GM21825 (cell line): ENCODE measurements at regions not wholly inside any gene's neighbourhood (a gene's known extent, or its start where the extent isn't known, plus 50 kb on each side); places are given as distances from the start of the nearest gene placed in this dataset.
"Not testable (repeated sequence)": the region's sequence is repeated elsewhere in the genome, so short reads cannot be mapped to it uniquely, and the experiment has no call there.

Experiments used
- ATAC-seq: cut with Tn5 transposase; IDR thresholded peaks from one replicate; pipeline ENCODE4 v1.9.1; 2021; ENCODE audit warnings: mild to moderate bottlenecking, moderate library complexity; ENCODE audit not compliant: unreplicated experiment

DNA sequence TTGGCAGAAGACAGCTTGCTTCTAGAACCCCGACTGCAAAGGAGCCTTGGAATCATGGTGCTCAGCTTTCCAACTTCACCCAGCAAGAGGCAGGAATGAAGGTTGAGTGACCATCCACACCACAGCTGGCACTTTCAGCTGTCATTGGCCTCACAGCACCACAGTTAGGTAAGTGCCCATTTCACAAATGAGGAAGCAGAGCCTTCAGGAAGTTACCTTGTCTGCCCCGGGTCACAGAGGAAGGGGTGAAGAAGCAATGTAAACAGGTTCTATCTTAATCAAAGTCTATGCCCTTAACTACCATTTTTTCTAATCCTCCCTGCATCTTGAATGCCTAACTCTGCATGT is 156.0 kb downstream of the GLUL start:
- ATAC-seq = no peak

DNA sequence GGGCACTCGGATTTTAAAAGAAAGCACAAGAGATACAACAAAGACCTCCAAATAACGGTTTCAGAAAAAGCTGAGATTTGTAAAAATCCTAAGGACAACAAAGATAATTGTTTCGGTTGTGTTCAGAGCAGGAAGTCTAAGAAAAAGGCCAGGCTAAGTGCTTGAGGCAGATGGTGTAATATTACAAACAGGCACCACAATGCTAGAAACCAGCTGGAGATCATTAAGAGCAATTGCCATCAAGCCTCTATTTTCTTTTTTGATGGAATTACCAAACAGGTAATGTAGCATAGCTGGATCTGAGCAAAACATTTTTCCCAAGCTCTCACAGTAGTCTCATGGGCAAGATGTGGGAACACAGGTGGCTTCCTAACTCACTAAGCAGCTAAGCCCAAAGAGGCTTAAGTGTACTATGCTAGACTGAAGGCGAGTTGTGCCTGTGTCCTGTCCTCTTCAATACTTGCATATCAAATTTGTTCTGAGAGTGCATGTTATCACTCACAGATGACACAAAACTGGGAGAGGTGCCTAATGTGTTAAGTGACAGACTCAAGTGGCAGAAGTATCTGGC is 161.6 kb downstream of the GLUL start:
- no peak for ATAC-seq

DNA sequence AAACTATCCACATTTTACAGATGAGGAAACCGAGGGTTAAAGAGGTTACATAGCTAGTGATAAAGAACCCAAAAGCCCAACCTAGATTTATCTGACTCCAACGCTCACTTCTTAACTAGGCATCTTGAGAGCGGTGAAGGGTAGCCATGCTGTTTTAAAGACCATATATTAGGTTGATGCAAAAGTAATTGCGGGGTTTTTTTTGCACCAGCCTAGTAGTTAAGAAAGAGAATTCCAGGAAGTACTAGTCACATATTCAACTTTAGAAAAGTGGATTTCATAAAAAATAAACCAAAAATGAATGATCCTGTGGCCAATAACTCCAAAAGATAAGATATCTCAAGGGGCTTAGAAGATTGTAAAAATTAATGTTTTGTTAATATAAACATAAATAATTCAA is 162.1 kb downstream of the GLUL start:
- no peak for ATAC-seq

DNA sequence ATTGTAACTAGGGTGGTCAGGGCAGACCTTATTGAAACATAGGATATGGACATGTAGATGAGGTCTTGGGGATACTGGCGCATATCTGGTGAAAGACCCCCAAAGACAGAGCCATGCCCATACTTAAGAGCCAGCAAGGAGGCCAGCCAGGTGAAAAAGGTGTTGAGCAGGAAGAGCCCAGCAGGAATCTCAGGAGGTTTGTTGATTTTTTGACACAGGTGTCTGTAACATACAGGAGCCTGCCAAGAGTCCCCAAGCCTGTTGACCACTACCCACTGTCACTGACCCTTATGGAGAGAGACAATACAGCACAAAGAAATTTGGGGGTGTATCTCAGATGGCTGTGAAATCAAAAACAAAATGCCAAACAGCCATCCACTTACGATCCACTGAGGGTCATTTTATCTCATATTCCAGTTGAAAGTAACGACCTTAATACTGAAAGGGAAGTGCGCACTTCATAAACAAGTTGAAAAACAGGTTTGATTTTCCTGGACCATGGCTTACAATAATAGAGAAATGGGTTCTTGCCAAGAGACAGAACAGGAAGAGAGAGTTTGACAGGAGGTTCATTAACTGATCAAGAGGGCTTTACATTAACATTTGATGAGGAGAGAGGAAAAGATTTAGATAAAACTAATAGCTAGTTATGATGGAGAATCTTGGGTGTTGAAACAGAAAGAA is 163.6 kb downstream of the GLUL start:
- ATAC-seq = no peak

DNA sequence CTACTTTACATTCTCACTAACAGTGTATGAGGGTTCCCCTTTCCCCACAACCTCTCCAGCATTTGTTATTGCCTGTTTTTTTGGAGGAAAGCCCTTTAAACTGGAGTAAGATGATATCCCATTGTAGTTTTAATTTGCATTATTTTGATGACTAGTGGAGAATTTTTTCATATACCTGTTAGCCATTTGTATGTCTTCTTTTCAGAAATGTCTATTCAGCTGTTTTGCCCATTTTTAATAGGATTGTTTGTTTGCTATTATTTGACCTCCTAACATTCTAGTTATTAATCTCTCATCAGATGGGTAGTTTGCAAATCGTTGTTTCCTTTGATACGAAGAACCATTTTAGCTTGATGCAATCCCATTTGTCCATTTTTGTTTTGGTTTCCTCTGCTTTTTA is 165.0 kb downstream of the GLUL start:
- no peak for ATAC-seq

DNA sequence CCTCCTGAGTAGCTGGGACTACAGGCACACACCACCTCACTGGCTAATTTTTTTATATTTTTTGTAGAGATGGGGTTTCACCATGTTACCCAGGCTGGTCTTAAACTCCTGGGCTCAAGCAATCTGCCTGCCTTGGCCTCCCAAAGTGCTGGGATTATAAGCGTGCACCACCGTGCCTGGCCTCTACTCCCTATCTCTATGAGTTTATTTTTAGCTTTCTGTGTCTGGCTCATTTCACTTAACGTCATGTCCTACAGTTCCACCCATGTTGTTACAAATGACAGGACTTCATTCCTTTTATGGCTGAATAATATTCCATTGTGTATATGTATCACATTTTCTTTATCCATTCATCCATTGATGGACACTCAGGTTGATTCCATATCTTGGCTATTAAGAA is 164.2 kb upstream of the ZNF648 start:
- not testable (repeated sequence) for ATAC-seq

DNA sequence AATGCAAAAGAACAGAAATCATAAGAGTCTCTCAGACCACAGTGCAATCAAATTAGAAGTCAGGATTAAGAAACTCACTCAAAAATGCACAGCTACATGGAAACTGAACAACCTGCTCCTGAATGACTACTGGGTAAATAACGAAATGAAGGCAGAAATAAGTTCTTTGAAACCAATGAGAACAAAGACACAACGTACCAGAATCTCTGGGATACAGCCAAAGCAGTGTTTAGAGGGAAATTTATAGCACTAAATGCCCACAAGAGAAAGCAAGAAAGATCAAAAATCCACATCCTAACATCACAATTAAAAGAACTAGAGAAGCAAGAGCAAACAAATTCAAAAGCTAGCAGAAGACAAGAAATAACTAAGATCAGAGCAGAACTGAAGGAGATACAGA is 160.5 kb upstream of the ZNF648 start:
- ATAC-seq = not testable (repeated sequence)

DNA sequence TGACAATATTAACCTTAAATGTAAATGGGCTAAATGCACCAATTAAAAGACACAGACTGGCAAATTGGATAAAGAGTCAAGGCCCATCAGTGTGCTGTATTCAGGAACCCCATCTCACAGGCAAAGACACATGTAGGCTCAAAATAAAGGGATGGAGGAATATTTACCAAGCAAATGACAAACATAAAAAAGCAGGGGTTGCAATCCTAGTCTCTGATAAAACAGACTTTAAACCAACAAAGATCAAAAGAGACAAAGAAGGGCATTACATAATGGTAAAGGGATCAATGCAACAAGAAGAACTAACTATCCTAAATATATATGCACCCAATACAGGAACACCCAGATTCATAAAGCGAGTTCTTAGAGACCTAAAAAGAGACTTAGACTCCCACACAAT is 159.9 kb upstream of the ZNF648 start:
- not testable (repeated sequence) for ATAC-seq

DNA sequence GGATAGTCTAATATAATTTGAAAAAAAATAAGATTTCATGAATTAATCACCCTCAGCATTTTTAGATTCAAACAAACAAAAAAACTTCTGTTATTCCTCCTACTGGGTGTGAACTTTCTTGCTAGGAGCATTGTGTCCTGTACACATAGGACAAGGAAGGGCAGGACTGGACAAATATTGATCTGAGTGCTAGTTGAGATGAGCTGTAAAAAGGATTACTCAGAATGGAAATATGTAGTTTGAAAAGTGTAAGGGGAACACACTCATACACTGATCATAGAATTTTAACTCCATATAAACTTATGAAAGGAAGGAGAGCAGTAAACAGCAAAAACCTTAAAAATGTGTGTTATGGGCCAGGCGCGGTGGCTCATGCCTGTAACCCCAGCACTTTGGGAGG is 156.5 kb upstream of the ZNF648 start:
- no peak for ATAC-seq

DNA sequence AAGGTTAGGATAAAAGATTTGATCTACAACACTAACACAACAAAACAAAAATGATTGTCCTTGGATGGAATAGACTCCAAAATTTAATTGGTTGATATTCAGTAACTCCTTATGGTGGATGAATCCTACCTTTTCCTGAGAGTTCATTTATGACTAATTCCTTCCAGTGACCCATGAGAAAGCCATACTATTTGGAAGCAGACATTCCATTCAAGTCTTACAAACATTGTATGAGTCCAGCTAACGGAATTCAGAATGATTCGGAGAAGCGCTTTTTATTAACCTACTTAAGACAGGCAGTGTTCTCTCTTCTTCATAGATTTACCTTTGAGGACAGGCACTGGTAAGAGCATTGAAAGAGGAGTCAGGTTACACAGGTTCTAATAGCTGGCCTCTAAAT is 155.6 kb upstream of the ZNF648 start:
- ATAC-seq = no peak

DNA sequence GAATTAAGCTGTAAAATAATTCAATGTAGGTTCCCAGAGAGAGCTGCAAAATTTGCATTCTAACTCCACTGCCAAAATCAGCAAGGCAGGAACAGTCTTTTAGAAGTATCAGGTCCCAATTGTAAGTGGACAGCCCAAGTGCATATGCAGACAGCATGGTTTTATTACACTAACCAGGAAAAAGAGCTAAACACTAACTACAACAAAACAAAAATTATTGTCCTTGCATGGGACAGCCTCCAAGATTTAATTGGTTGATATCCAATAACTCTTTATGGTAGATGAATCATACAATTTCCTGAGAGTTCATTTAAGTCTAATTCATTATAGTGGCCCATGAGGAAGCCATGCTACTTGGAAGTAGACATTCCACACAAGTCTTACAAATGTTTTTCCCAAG is 154.3 kb upstream of the ZNF648 start:
- ATAC-seq = no peak

DNA sequence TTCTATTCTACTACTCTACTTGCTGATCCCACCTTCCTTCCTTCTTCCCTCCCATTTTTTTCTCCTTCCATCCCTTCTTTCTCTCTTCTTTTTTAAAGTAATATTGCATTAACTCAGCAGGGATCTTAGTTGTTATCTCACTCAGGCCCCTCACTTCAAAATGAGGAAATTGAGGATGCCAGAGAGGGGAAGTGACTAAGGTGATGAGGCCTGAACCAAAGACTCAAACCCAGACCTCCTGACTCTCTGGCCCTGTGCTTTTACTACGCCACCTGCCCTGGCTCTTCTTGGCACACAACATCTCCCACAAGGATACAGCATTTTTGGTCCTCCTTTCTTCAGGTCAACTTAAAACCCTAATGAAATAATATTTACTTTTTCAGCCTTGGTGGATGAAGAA is 151.7 kb upstream of the ZNF648 start:
- no peak for ATAC-seq

DNA sequence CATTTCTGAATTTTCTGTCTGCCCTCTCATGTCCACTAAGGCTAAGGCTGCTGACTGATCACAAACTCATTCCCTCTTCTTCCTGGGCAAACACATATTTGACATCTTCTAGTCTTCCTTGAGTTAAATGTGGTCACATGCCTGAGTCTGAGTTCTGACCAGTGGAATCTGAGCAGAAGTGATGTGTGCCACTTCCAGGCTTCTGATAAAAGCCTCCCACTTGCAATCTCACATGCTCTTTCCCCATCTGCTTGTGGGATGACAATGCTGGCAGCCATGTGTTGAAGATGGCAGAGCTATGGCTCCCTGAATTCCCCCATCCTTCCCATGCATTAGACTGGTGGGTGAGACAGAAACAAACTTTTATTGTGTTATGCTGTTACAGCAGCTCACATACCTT is 149.9 kb upstream of the ZNF648 start:
- no peak for ATAC-seq

DNA sequence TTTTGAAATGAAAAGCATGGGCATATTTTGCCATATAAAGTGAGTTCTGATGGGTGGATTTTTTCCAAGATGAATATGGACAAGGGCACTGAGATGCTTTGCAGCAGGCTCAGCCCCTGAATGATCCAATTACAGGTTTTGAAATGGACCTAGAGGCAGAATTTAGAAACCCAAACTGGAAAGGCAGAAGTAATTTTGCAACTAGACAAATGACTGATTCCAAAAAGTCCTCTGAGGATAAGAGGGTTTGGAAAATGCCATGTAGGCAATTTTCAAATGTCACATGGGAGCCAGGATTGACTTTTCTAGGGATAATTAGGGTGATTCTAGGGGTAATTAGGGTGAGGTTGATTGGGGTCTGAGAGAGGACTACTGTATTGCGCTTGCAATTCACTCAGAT is 148.9 kb upstream of the ZNF648 start:
- ATAC-seq = no peak

DNA sequence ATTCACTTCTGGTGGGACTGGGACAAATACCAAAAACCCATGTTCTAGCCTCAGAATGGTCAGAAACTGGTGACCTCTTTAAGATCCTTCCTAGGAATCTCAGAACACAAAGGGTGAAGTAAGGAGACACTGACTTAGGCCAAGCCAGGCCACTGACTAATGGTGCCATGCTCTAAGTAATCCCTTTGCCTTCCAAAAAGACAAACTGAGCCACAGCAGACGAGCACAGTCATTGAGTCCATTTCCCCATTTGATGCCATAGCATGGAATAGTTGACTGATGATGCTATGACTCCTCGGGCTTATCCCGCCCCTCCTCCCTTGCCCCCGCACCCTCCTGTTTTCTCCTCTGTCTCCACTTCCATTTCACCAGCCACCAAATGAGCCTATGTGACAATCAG is 145.8 kb upstream of the ZNF648 start:
- ATAC-seq = no peak

DNA sequence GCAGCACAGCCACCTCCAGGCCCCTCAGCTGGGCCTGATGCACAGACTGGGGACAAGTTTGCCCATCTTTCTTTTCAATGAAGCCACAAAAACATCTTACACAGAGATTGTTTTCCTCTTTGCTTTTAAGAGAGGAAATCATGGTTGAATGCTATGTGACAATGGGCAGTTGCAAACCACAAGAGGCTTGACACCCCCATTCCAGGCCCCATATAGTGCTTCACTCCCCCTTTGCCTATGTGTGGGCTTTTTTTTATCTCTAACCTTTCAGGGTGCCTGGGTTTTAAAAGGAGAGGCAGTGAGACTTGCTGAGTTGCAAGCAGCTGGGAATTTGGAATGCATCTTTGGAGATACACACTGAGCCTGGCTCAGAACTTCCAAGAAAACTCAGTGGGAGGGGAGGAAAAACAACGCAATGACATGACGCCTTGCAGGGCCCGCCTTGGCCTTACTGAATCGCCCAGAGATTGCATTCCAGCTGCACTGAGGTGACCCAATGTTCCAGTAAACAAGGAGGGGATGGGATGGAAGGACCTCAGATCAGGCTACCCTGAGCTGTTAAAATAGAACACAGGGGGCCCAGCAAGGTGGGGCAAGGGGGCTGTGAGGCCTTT is 145.2 kb upstream of the ZNF648 start:
- ATAC-seq = no peak

DNA sequence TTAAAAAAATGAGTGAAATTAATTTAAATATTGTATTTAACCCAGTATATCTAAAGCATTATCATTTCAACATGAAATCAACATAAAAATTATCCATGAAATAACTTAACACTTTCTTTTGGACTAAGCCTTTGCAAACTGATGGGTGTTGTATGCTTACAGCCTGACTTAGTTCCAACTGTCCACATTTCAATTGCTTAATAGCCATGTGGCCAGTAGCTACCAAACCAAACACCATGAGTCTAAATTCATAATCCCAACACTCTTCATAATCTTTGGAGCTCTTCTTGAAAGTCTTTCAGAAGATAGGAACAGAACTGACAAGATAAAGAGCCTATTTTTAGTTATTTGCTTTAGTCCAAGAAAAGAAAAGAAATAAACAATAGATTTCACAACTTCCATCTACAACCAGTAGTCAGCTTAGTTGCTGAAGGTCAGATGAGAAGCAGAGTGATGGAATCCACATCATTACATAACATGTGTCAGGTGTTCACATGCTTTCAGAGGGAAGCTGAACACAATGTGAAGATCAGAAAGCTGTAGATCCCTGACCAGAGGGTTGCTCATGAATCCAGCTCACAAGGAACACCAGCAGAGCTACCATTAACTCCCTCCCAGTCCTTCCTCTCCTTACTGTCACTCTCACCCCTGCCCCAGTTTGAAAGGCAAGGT is 144.0 kb upstream of the ZNF648 start:
- no peak for ATAC-seq

DNA sequence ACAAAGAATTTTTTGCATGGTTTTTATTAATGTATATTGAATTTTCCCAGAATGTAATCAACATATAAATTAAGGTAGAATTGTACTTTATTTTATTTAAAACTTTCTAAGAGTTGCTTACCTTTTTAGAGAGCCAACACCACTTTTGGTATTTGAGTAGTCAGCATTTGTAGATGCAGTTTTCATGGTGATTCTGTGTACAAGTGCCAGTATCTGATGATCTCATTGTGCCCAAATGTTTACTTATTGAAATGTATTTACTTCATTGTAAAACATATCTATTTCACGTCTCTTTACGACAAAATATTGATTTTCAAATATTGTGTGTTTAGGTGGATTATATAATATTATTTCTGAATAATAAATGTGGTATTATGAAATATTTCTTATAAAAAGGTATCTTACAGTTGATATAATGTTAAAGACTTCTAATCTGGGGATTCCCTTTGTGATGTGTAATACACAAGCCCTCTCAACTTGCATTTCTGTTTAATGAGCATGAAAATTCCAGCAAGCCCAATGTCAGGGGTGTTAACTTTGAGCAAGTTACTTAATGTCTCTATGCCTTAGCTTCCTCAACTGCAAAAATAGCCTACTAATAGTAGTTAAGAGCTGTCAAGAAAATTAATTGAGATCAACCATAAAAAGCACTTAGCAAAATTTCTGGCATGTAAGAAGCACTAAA is 141.8 kb upstream of the ZNF648 start:
- no peak for ATAC-seq

DNA sequence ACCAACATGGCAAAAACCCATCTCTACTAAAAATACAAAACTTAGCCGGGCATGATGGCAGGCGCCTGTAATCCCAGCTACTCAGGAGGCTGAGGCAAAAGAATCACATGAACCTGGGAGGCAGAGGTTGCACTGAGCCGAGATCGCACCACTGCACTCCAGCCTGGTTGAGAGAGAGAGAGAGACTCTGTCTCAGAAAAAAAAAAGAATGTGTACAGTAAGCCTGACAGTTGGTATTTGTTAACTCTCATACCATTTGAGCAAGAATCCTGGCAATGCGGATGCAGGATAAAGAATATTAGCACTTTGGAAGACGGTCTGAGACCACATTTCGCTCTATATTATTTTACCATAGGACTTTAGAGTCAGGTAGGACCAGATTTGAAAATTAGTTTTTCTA is 140.0 kb upstream of the ZNF648 start:
- not testable (repeated sequence) for ATAC-seq

DNA sequence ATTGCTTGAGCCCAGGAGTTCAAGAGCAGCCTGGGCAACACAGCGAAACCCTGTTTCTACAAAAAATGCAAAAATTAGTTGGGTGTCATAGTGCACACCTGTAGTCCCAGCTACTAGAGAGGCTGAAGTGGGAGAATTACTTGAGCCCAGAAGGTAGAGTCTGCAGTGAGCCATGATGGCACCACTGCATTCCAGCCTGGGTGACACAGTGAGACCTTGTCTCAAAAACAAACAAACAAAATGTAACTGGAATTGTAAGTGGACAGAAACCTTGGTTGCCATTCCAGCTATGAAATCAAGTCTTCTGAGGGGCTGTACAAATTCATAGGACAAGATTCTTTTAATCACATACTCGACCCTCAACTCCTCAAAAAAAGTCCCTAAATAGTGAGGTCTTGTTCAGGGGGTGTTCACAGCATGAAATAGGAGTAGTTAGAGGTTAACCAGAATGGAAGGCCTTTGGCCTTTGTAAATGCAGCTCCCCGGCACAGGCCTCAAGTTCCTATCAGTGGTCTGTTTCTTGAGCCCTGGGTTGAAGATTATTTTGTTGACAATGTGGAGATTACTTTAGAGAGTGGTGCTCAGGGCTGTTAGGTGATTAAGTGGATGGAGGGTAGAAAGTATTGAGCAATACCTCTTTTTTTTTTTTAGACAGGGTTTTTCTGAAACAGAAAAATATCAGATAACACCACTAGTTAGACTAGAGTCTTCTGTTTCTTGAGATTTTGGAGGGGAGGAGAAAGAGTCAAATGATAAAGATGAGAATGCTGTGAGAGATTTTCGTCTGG is 138.7 kb upstream of the ZNF648 start:
- no peak for ATAC-seq
